BE2C (cell line): ENCODE measurements at regions not wholly inside any gene's neighbourhood (a gene's known extent, or its start where the extent isn't known, plus 50 kb on each side); places are given as distances from the start of the nearest gene placed in this dataset.
A peak's percentile ranks its signal among the peaks of the same experiment; 100 is the strongest.

Experiments used
- DNase-seq: peaks from one replicate; pipeline ENCODE4 v3.0.0-alpha.2; 2020
- H3K27me3 ChIP-seq: fragments of 250-450 bp; sonication (Bioruptor Pico); 2 replicates; pipeline ENCODE4 v1.5.1; 2020; ENCODE audit warnings: mild to moderate bottlenecking
- H3K36me3 ChIP-seq: fragments of 250-450 bp; sonication (Bioruptor Pico); 2 replicates; pipeline ENCODE4 v1.5.1; 2020; ENCODE audit warnings: mild to moderate bottlenecking
- H3K4me1 ChIP-seq: fragments of 250-450 bp; sonication (Bioruptor Pico); 2 replicates; pipeline ENCODE4 v1.5.1; 2020
- H3K4me3 ChIP-seq: 2 replicates; pipeline ENCODE4 v1.5.1; 2011; ENCODE audit warnings: low read depth, low read length
- H3K9me3 ChIP-seq: fragments of 250-450 bp; sonication (Bioruptor Pico); 2 replicates; pipeline ENCODE4 v1.5.1; 2020
- TF ChIP-seq, protein P1 (sequence below): IDR thresholded peaks from 2 replicates; pipeline ENCODE4 v1.5.1; 2012; ENCODE audit warnings: mild to moderate bottlenecking, low read depth, low read length

DNA sequence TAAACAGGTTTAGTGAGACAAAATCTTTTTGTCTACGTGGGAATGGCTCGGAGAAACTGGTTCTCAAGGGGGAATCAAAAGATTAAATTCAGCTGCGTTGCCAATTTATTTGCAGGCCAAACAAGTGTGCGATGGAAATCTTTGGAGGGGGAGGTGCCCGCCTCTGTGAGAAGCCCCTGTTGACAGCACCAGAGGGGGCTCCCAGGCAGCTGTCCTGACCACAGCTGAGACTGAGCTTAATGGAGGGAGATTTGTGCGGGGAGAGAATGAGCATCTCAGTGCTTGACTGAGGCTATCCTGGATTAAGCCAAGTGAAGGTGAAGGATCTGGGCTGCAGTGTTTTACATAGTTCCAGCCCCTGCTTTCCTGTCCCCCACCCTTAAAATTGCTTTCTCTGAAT is 169.7 kb downstream of the ATG4C start:
- TF ChIP-seq, protein P1, sequence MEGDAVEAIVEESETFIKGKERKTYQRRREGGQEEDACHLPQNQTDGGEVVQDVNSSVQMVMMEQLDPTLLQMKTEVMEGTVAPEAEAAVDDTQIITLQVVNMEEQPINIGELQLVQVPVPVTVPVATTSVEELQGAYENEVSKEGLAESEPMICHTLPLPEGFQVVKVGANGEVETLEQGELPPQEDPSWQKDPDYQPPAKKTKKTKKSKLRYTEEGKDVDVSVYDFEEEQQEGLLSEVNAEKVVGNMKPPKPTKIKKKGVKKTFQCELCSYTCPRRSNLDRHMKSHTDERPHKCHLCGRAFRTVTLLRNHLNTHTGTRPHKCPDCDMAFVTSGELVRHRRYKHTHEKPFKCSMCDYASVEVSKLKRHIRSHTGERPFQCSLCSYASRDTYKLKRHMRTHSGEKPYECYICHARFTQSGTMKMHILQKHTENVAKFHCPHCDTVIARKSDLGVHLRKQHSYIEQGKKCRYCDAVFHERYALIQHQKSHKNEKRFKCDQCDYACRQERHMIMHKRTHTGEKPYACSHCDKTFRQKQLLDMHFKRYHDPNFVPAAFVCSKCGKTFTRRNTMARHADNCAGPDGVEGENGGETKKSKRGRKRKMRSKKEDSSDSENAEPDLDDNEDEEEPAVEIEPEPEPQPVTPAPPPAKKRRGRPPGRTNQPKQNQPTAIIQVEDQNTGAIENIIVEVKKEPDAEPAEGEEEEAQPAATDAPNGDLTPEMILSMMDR = no peak

DNA sequence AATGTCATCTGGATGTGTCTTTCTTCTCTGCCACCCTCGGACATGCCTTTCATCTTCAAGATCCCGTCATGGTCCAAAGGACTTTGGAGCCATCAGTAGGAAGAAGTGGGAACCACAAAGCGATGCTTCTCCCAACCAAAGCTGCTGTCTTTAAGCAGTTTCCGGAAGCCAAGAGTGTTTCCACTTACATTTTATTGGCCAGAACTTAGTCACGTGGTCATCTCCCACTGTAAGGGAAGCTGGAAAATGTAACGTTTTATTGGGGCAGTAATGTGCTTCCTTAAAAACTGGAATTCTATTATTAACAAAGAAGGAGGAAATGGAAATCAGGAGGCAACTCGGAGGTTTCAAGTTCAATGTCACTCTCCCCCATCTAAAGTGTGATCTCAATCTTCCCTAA is 170.8 kb downstream of the ATG4C start:
- Histone ChIP-seq H3K4me1 (no peaks in the 10 kb centered on the region), H3K9me3 (no peaks in the 10 kb centered on the region), H3K36me3 (no peaks in the 10 kb centered on the region), H3K27me3 (no peaks in the 10 kb centered on the region), H3K4me3 (no peak overlapping the region)
- no peak for DNase-seq
- TF ChIP-seq, protein P1 = no peak

More for the DNA sequence above, 169.7 kb downstream of the ATG4C start:
- Histone ChIP-seq H3K9me3 (no peaks in the 10 kb centered on the region), H3K36me3 (no peaks in the 10 kb centered on the region), H3K27me3 (no peaks in the 10 kb centered on the region; the same call in 1 of the 2 replicates), H3K4me1 (no peaks in the 10 kb centered on the region), H3K4me3 (no peak overlapping the region)
- DNase-seq = no peak

DNA sequence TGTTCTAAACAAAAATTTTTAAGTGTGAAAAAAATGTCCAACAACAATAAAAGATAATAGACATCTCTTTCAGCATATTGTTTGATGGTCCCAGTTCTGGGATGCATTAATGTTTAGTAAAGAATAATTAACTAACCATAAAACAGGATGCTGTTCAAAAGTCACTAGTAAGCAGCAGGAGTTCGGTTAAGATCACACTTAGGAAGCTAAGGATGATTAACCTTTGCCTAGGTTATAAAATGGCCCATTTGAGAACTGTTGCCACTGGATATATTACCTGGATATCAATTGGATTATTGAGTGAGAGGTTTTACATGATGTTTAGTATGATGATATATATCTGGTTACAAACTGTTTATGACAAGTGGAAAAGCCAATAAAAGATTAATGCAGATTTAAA is 171.7 kb downstream of the ATG4C start:
- H3K9me3 ChIP-seq = no peaks in the 10 kb centered on the region

DNA sequence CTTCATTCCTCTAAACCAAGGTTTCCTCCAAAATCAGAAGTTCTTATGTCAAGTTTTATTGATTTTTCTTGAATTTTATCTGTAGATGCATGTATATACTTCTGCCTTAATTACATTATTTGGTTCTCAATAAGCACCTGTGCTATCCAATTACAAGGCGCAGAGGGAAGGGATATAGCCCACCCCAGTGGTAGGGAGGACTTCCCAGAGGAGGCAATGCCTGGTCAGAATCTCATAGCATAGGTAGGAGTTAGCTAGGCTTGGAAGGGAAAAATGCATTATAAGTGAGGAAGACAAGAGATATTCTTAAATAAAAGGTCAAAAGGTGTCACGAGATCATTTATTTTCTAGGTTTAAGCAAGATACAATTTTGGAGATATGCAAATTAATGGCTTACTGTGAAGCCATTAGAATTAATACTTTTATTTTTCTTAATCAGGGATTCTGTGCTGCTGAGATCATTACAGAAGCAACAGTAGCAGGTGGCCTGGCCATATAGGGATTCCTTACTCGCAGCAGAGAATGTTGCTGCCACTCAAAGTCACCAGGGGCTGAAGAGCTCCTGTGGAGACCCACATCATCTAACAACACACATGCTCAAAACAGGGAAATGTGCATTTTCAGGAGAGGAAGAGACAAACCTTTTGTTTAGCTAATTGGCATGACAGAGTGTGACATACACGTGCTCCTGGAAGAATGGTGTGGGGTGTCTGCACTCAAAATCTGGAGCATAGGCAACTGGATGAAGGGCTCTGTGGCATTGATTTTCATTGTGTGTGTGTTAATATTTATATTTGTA is 178.3 kb downstream of the ATG4C start:
- TF ChIP-seq, protein P1 = no peak
- H3K4me3 ChIP-seq = no peak overlapping the region
- H3K4me1 ChIP-seq = no peaks in the 10 kb centered on the region
- H3K36me3 ChIP-seq = no peaks in the 10 kb centered on the region
- no peaks in the 10 kb centered on the region for H3K9me3 ChIP-seq
- no peak for DNase-seq
- H3K27me3 ChIP-seq = no peaks in the 10 kb centered on the region

More for the DNA sequence above, 171.7 kb downstream of the ATG4C start:
- TF ChIP-seq, protein P1 = no peak
- Histone ChIP-seq H3K27me3 (no peaks in the 10 kb centered on the region), H3K4me3 (no peak overlapping the region), H3K36me3 (no peaks in the 10 kb centered on the region), H3K4me1 (no peaks in the 10 kb centered on the region)
- no peak for DNase-seq

DNA sequence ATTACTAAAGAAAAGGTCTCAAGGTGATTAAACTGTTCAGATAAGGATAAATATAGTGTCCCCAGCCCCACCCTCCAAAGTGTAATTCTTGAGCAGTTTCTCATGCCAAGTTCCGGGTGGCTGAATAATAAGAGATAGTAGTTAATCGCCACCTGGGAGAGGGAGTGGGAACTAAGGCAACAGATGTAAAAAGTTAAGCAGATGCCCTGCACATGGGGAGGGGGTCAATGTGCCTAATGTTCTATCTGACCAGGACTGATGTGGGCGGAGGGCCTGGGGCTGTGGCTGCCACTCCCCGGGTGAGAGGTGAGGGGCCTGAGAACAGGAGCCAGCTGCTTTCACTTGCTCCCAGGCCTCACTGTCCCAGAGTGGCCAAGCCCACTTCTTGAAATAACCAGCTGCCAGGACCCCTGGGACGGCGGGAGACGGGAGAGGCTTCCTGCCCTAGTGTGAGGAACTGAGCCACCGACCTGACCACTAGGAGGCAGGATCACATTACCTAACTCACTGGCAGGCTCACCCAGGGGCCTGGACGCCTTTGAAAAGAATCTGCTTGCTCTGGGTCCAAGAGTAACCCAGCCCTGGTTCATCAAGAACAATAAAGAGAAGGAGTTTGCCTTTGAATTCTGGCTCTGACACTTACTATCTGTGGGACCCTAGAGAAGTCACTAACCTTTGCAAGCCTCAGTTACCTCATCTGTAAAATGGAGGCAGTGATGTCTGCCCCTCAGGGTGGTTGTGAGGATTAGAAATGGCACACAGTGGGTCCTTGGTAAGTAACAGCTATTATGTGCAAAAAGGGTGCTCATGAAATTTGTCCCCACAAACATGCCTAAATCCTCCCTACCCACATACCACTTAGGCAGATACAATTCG is 179.2 kb downstream of the ATG4C start:
- Histone ChIP-seq H3K36me3 (no peaks in the 10 kb centered on the region), H3K9me3 (no peaks in the 10 kb centered on the region), H3K4me1 (no peaks in the 10 kb centered on the region), H3K4me3 (no peak overlapping the region), H3K27me3 (no peaks in the 10 kb centered on the region)
- DNase-seq = peak; percentile 39
- TF ChIP-seq, protein P1 = peak; percentile 54
